Osteoblast (primary cell): ENCODE measurements at regions not wholly inside any gene's neighbourhood (a gene's known extent, or its start where the extent isn't known, plus 50 kb on each side); places are given as distances from the start of the nearest gene placed in this dataset.
"Not testable (repeated sequence)": the region's sequence is repeated elsewhere in the genome, so short reads cannot be mapped to it uniquely, and the experiment has no call there.

Experiments used
- DNase-seq: peaks from one replicate; pipeline ENCODE4 v3.0.0; 2011; ENCODE audit warnings: low spot score, mixed read lengths; ENCODE audit not compliant: insufficient read length; ENCODE audit errors: missing footprints
- H2AFZ ChIP-seq: 2 replicates; pipeline ENCODE4 v1.6.0; 2011; ENCODE audit warnings: mild to moderate bottlenecking, low read length
- H3K27ac ChIP-seq: 2 replicates; pipeline ENCODE4 v1.5.1; 2011; ENCODE audit warnings: mild to moderate bottlenecking, low read depth, low read length, moderate library complexity
- H3K27me3 ChIP-seq: 2 replicates; pipeline ENCODE4 v1.6.0; 2012; ENCODE audit warnings: mild to moderate bottlenecking, control low read depth, inconsistent platforms, low read length, moderate library complexity; ENCODE audit not compliant: insufficient read depth
- H3K36me3 ChIP-seq: 2 replicates; pipeline ENCODE4 v1.5.1; 2011; ENCODE audit warnings: mild to moderate bottlenecking, low read length, control low read depth, moderate library complexity; ENCODE audit not compliant: insufficient read depth
- H3K4me1 ChIP-seq: 2 replicates; pipeline ENCODE4 v1.5.1; 2011; ENCODE audit warnings: mild to moderate bottlenecking, low read length, control low read depth, moderate library complexity; ENCODE audit not compliant: insufficient read depth
- H3K4me2 ChIP-seq: 2 replicates; pipeline ENCODE4 v1.6.0; 2011; ENCODE audit warnings: mild to moderate bottlenecking, low read length; ENCODE audit not compliant: insufficient read depth
- H3K4me3 ChIP-seq: fragments of 200-600 bp; sonication (generic); 3 replicates; pipeline ENCODE4 v1.5.1; 2012; ENCODE audit warnings: mild to moderate bottlenecking, low read length, inconsistent platforms; ENCODE audit not compliant: insufficient read depth
- H3K79me2 ChIP-seq: 2 replicates; pipeline ENCODE4 v1.6.0; 2012; ENCODE audit warnings: mild to moderate bottlenecking, low read length, control low read depth, inconsistent platforms; ENCODE audit not compliant: insufficient read depth
- H3K9me3 ChIP-seq: 2 replicates; pipeline ENCODE4 v1.5.1; 2011; ENCODE audit warnings: low read depth, low read length, control low read depth
- H4K20me1 ChIP-seq: 2 replicates; pipeline ENCODE4 v1.6.0; 2012; ENCODE audit warnings: mild to moderate bottlenecking, low read length, control low read depth; ENCODE audit not compliant: insufficient read depth
- TF ChIP-seq, protein P1 (sequence below): IDR thresholded peaks from 2 replicates; pipeline ENCODE4 v1.5.1; 2011; ENCODE audit warnings: mild to moderate bottlenecking, low read depth, low read length, moderate library complexity; ENCODE audit errors: extremely low read depth

DNA sequence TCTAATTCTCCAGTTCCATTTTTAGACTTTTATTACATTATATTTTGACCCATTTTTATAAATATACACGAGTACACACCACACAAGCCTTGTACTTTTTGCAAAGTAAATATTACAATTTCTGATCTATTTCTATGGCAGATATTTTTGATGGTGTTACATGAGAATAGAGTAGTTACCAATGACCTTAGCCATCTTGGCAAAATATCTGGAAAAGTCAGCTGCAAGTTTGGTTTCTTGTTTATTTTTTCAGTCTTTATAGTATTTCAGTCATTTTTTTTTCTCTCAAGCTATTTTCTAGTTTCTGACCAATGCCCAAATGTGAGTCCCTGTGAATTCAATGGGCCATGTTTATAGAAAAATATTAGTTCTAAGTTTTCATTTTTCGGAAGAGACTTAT is 64.0 kb upstream of the TMC1 start:
- peaks cover 10% of the 10 kb centered on the region for H3K4me1 ChIP-seq
- no peaks in the 10 kb centered on the region for H3K36me3 ChIP-seq
- no peak overlapping the region for H3K4me2 ChIP-seq
- H3K4me3 ChIP-seq = no peak overlapping the region
- TF ChIP-seq, protein P1, sequence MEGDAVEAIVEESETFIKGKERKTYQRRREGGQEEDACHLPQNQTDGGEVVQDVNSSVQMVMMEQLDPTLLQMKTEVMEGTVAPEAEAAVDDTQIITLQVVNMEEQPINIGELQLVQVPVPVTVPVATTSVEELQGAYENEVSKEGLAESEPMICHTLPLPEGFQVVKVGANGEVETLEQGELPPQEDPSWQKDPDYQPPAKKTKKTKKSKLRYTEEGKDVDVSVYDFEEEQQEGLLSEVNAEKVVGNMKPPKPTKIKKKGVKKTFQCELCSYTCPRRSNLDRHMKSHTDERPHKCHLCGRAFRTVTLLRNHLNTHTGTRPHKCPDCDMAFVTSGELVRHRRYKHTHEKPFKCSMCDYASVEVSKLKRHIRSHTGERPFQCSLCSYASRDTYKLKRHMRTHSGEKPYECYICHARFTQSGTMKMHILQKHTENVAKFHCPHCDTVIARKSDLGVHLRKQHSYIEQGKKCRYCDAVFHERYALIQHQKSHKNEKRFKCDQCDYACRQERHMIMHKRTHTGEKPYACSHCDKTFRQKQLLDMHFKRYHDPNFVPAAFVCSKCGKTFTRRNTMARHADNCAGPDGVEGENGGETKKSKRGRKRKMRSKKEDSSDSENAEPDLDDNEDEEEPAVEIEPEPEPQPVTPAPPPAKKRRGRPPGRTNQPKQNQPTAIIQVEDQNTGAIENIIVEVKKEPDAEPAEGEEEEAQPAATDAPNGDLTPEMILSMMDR = no peak
- no peaks in the 10 kb centered on the region for H3K79me2 ChIP-seq
- no peaks in the 10 kb centered on the region for H3K9me3 ChIP-seq
- no peaks in the 10 kb centered on the region for H4K20me1 ChIP-seq
- no peaks in the 10 kb centered on the region for H3K27me3 ChIP-seq
- H2AFZ ChIP-seq = no peak overlapping the region
- DNase-seq = no peak
- no peak overlapping the region for H3K27ac ChIP-seq

DNA sequence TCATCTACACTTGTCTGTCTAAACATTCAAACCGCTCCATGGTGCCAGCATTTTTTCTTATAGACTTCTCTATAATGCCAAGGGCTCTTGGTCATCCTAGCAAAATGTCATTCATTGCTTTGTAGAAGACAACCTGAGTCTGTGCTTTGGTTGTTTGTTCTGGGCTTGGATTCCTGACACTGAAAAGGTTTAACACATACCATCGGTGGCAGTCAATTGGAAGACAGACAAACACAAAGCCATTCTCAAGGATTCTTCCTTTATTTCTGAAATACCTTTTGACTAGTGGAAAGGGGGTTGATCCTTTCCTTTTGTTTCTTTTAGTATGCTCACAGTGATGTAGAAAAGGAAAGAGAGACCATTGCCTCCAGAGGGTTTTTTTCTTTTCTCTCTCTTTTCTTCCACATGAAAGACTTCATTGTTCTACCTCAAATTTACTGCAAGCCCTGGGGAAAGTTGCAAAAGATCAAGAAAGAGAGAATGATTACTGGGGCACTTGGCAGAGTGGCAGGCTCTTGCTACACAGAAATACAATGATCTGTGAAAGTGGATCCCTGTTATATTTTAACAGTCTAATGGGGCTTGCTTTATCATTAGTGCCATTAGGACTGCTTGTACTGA is 66.4 kb upstream of the TMC1 start:
- no peaks in the 10 kb centered on the region for H3K36me3 ChIP-seq
- H3K9me3 ChIP-seq = no peaks in the 10 kb centered on the region
- H3K4me2 ChIP-seq = no peak overlapping the region
- H3K27me3 ChIP-seq = no peaks in the 10 kb centered on the region
- no peaks in the 10 kb centered on the region for H3K4me1 ChIP-seq
- no peaks in the 10 kb centered on the region for H3K79me2 ChIP-seq
- H3K27ac ChIP-seq = no peak overlapping the region
- no peak for DNase-seq
- H2AFZ ChIP-seq = peak overlapping the region; percentile 5
- no peak overlapping the region for H3K4me3 ChIP-seq
- TF ChIP-seq, protein P1 = no peak
- no peaks in the 10 kb centered on the region for H4K20me1 ChIP-seq

DNA sequence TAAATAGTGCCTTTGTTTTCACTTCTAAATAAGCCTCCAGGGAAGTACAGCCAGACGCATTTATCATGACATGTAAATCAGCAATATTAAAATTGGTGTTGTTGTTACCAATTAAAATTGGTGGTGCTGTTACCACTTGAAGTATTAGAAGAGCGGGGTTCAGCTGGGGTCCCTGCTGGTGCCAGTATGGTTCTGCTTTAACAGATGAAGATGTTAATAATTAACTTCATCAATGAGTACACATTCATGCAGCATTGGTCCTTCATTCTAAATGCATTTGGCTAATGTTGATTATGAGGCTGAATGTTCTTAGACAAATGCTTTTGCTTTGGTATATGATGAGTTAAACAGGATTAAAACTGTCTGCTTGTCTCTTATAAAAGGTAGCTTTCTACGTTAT is 67.6 kb upstream of the TMC1 start:
- H3K79me2 ChIP-seq = no peaks in the 10 kb centered on the region
- no peak overlapping the region for H3K27ac ChIP-seq
- H3K4me2 ChIP-seq = no peak overlapping the region
- no peaks in the 10 kb centered on the region for H3K9me3 ChIP-seq
- H3K36me3 ChIP-seq = no peaks in the 10 kb centered on the region
- no peak for DNase-seq
- H3K4me3 ChIP-seq = no peak overlapping the region
- H4K20me1 ChIP-seq = no peaks in the 10 kb centered on the region
- no peak overlapping the region for H2AFZ ChIP-seq
- TF ChIP-seq, protein P1 = no peak
- no peaks in the 10 kb centered on the region for H3K4me1 ChIP-seq
- no peaks in the 10 kb centered on the region for H3K27me3 ChIP-seq

DNA sequence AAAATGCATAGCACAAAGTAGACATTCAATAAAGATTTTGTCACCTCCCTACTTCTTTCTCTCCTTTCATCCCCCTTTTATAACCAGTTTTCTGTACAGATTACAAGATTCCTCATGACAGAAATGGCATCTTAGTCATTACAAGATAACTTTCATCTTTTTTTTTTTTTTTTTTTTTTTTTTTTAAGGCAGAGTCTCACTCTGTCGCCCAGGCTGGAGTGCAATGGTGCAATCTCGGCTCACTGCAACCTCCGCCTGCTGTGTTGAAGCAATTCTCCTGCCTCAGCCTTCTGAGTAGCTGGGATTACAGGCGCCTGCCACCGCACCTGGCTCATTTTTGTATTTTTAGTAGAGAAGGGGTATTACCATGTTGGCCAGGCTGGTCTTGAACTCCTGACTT is 75.2 kb upstream of the TMC1 start:
- not testable (repeated sequence) for H3K79me2 ChIP-seq, H3K4me2 ChIP-seq, H3K36me3 ChIP-seq, H2AFZ ChIP-seq, H3K27me3 ChIP-seq, H3K9me3 ChIP-seq, DNase-seq, H3K4me3 ChIP-seq, H4K20me1 ChIP-seq, H3K27ac ChIP-seq
- H3K4me1 ChIP-seq = peaks cover 34% of the 10 kb centered on the region
